Chondrocyte (in vitro differentiated cells): ENCODE measurements at regions not wholly inside any gene's neighbourhood (a gene's known extent, or its start where the extent isn't known, plus 50 kb on each side); places are given as distances from the start of the nearest gene placed in this dataset.

Experiments
- DNase-seq: peaks from one replicate; pipeline ENCODE4 v3.0.0; 2021; ENCODE audit warnings: mixed read lengths, low spot score
- H3K27ac Mint-ChIP-seq: one replicate; pipeline ENCODE4 v1.8.0; 2021; ENCODE audit warnings: mild to moderate bottlenecking, moderate library complexity, mixed read lengths; ENCODE audit not compliant: unreplicated experiment
- H3K27me3 Mint-ChIP-seq: 2 replicates; pipeline ENCODE4 v1.8.0; 2021; ENCODE audit warnings: low read depth, mixed read lengths
- H3K36me3 Mint-ChIP-seq: 2 replicates; pipeline ENCODE4 v1.8.0; 2021; ENCODE audit warnings: low read depth, mixed read lengths
- H3K4me1 Mint-ChIP-seq: 2 replicates; pipeline ENCODE4 v1.8.0; 2021; ENCODE audit warnings: low read depth, mild to moderate bottlenecking, mixed read lengths
- H3K4me3 Mint-ChIP-seq: one replicate; pipeline ENCODE4 v1.8.0; 2021; ENCODE audit warnings: mild to moderate bottlenecking, moderate library complexity, mixed read lengths; ENCODE audit not compliant: unreplicated experiment
- H3K9me3 Mint-ChIP-seq: 2 replicates; pipeline ENCODE4 v1.8.0; 2021; ENCODE audit warnings: low read depth, mixed read lengths
- CTCF ChIP-seq: fragments of 200-600 bp; sonication (generic); IDR thresholded peaks from 2 replicates; pipeline ENCODE4 v1.5.0; 2021; ENCODE audit warnings: antibody characterized with exemption, mild to moderate bottlenecking, moderate library complexity

GRCh38 chr4:53659737-53660136, 68.5 kb upstream of the LNX1 start:
- H3K9me3 Mint-ChIP-seq: peaks cover 2% of the 10 kb centered on the region
- peaks cover 3% of the 10 kb centered on the region for H3K36me3 Mint-ChIP-seq
- peaks cover 6% of the 10 kb centered on the region for H3K4me1 Mint-ChIP-seq
- no peaks in the 10 kb centered on the region for H3K27me3 Mint-ChIP-seq
- H3K4me3 Mint-ChIP-seq: no peak overlapping the region
- TF ChIP-seq CTCF: no peak
- no peak for DNase-seq
- no peak overlapping the region for H3K27ac Mint-ChIP-seq

- Mint-ChIP-seq H3K27me3 (no peaks in the 10 kb centered on the region), H3K27ac (no peak overlapping the region), H3K36me3 (no peaks in the 10 kb centered on the region), H3K4me1 (peaks cover 9% of the 10 kb centered on the region), H3K4me3 (no peak overlapping the region), H3K9me3 (no peaks in the 10 kb centered on the region)
- TF ChIP-seq CTCF: no peak
- DNase-seq: no peak
Observed at GRCh38 chr4:53659112-53659511, 67.8 kb upstream of the LNX1 start.

GRCh38 chr4:53658029-53658428, 66.7 kb upstream of the LNX1 start:
- Mint-ChIP-seq H3K27me3 (no peaks in the 10 kb centered on the region), H3K9me3 (no peaks in the 10 kb centered on the region), H3K4me1 (peaks cover 9% of the 10 kb centered on the region), H3K36me3 (no peaks in the 10 kb centered on the region), H3K27ac (no peak overlapping the region), H3K4me3 (no peak overlapping the region)
- DNase-seq: no peak
- no peak for TF ChIP-seq CTCF

- Mint-ChIP-seq H3K27ac (no peak overlapping the region), H3K36me3 (no peaks in the 10 kb centered on the region), H3K9me3 (no peaks in the 10 kb centered on the region), H3K27me3 (no peaks in the 10 kb centered on the region), H3K4me3 (no peak overlapping the region), H3K4me1 (peaks cover 15% of the 10 kb centered on the region)
- TF ChIP-seq CTCF: peak; percentile 68
- DNase-seq: no peak
Observed at GRCh38 chr4:53656421-53656981, 65.2 kb upstream of the LNX1 start.

- Mint-ChIP-seq H3K27ac (no peak overlapping the region), H3K4me1 (peaks cover 21% of the 10 kb centered on the region), H3K27me3 (no peaks in the 10 kb centered on the region), H3K36me3 (no peaks in the 10 kb centered on the region), H3K4me3 (no peak overlapping the region), H3K9me3 (no peaks in the 10 kb centered on the region)
- no peak for TF ChIP-seq CTCF
- no peak for DNase-seq
Observed at GRCh38 chr4:53654300-53654758, 63.0 kb upstream of the LNX1 start.
